Heart left ventricle (tissue), 13 donors: ENCODE measurements at regions not wholly inside any gene's neighbourhood (a gene's known extent, or its start where the extent isn't known, plus 50 kb on each side); places are given as distances from the start of the nearest gene placed in this dataset.
"Not testable (repeated sequence)": the region's sequence is repeated elsewhere in the genome, so short reads cannot be mapped to it uniquely, and the experiment has no call there.

ENCODE experiments used
- POLR2A ChIP-seq, 2 donors: fragments of 450-650 bp; IDR thresholded peaks; one replicate each; pipeline ENCODE4 v1.6.1; 2017; ENCODE audit warnings: antibody characterized with exemption in 2 of 2, mild to moderate bottlenecking in 2 of 2, moderate library complexity in 2 of 2
- TF ChIP-seq, protein P1 (sequence below), 12 donors: fragments of 200-600 bp; sonication (generic) in 4 of 12; IDR thresholded peaks; one replicate each; pipeline versions ENCODE4 v1.5.0 to v1.8.0; 2018 to 2022; ENCODE audit warnings: antibody characterized with exemption in 12 of 12, mild to moderate bottlenecking in 5 of 12
- donor health status: ischemic (EF 13 %, LVEDD 7.1; RV severe dilation, severe dysfunction).
- donor health status: DM: no; HTN: yes; CAD: no.
- donor health status: DM: no; HTN: no; CAD: no.
- donor health status: ischemic (EF 25% LVEDD 6.9; RV normal size, moderate dysfunction).
- donor health status: ischemic (EF 25% LVEDD 5.7; RV mildly dilated, moderate dysfunction).
- donor health status: ischemic (EF 35%, LVEDD 5.7; RV mildly dilated, moderate dysfunction).
- donor health status: nonischemic (EF 11% LVEDD 7.7; RV severe dilation, severe dysfunction).
- donor health status: DM: yes; HTN: yes; CAD: no.
- donor health status: PGD.
- donor health status: ischemic (EF 29% LVEDD 5.4; RV normal size, mild dysfunction).
- donor health status: nonischemic (EF 23%, LVEDD 6.1; RV moderate dilation, normal function).

DNA sequence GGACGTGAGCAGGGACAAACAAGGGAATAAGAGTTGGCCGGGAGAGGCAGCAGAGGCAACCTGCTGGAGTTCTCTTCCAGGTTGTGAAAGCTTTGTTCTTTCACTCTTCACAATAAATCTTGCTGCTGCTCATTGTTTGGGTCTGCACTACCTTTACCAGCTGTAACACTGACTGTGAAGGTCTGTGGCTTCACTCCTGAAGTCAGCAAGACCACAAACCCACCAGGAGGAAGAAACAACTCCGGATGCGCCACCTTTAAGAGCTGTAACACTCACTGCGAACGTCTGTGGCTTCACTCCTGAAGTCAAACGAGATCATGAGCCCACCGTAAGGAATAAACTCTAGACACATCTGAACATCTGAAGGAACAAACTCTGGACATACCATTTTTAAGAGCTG lies 186.5 kb upstream of the NDN start:
- TF ChIP-seq POLR2A (IDR thresholded peaks at IDR 0.05) = not testable (repeated sequence)
- TF ChIP-seq, protein P1, sequence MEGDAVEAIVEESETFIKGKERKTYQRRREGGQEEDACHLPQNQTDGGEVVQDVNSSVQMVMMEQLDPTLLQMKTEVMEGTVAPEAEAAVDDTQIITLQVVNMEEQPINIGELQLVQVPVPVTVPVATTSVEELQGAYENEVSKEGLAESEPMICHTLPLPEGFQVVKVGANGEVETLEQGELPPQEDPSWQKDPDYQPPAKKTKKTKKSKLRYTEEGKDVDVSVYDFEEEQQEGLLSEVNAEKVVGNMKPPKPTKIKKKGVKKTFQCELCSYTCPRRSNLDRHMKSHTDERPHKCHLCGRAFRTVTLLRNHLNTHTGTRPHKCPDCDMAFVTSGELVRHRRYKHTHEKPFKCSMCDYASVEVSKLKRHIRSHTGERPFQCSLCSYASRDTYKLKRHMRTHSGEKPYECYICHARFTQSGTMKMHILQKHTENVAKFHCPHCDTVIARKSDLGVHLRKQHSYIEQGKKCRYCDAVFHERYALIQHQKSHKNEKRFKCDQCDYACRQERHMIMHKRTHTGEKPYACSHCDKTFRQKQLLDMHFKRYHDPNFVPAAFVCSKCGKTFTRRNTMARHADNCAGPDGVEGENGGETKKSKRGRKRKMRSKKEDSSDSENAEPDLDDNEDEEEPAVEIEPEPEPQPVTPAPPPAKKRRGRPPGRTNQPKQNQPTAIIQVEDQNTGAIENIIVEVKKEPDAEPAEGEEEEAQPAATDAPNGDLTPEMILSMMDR (IDR thresholded peaks at IDR 0.05) = not testable (repeated sequence)
